H9 (cell line): ENCODE measurements at regions not wholly inside any gene's neighbourhood (a gene's known extent, or its start where the extent isn't known, plus 50 kb on each side); places are given as distances from the start of the nearest gene placed in this dataset.

Experiments used
- DNase-seq: peaks from one replicate; pipeline ENCODE4 v3.0.0-alpha.2; 2017
- H2AFZ ChIP-seq: one replicate; pipeline ENCODE4 v1.6.1; 2013; ENCODE audit warnings: mild to moderate bottlenecking, low read length, control low read depth, moderate library complexity
- H2AK5ac ChIP-seq: 2 replicates; pipeline ENCODE4 v1.6.1; 2013; ENCODE audit warnings: low read length, control low read depth, mixed read lengths; ENCODE audit not compliant: insufficient read length
- H2BK120ac ChIP-seq: one replicate; pipeline ENCODE4 v1.6.1; 2013; ENCODE audit warnings: low read depth, mild to moderate bottlenecking, low read length, control low read depth, inconsistent platforms; ENCODE audit not compliant: poor library complexity, severe bottlenecking
- H2BK12ac ChIP-seq: 2 replicates; pipeline ENCODE4 v1.6.1; 2013; ENCODE audit warnings: low read length, control low read depth, mixed read lengths, low read depth; ENCODE audit not compliant: insufficient read length
- H2BK15ac ChIP-seq: 2 replicates; pipeline ENCODE4 v1.6.1; 2013; ENCODE audit warnings: low read depth, low read length, control low read depth
- H2BK20ac ChIP-seq: one replicate; pipeline ENCODE4 v1.6.1; 2013; ENCODE audit warnings: low read depth, mild to moderate bottlenecking, low read length, control low read depth, inconsistent platforms; ENCODE audit not compliant: poor library complexity, severe bottlenecking
- H2BK5ac ChIP-seq: 2 replicates; pipeline ENCODE4 v1.6.1; 2013; ENCODE audit warnings: low read length, control low read depth, mixed read lengths; ENCODE audit not compliant: insufficient read length
- H3K14ac ChIP-seq: 2 replicates; pipeline ENCODE4 v1.6.1; 2013; ENCODE audit warnings: low read length, control low read depth; ENCODE audit not compliant: insufficient read depth
- H3K18ac ChIP-seq: 2 replicates; pipeline ENCODE4 v1.6.1; 2013; ENCODE audit warnings: low read depth, mild to moderate bottlenecking, mixed read lengths, low read length, control low read depth; ENCODE audit not compliant: insufficient read length
- H3K23ac ChIP-seq: 2 replicates; pipeline ENCODE4 v1.6.1; 2013; ENCODE audit warnings: low read length, control low read depth, mixed read lengths, low read depth; ENCODE audit not compliant: insufficient read length
- H3K23me2 ChIP-seq: 2 replicates; pipeline ENCODE4 v1.6.1; 2013; ENCODE audit warnings: low read depth, mild to moderate bottlenecking, mixed read lengths, low read length, control low read depth; ENCODE audit not compliant: insufficient read length, poor library complexity, severe bottlenecking
- H3K27ac ChIP-seq: 2 replicates; pipeline ENCODE4 v1.5.1; 2013; ENCODE audit warnings: low read length, control low read depth, mixed read lengths, low read depth; ENCODE audit not compliant: insufficient read length
- H3K27me3 ChIP-seq: 2 replicates; pipeline ENCODE4 v1.6.1; 2013; ENCODE audit warnings: low read length, control low read depth, inconsistent platforms; ENCODE audit not compliant: insufficient read depth
- H3K4ac ChIP-seq: 2 replicates; pipeline ENCODE4 v1.6.1; 2013; ENCODE audit warnings: low read depth, mild to moderate bottlenecking, control low read depth, inconsistent platforms, low read length, moderate library complexity
- H3K4me1 ChIP-seq: 2 replicates; pipeline ENCODE4 v1.6.1; 2013; ENCODE audit warnings: low read length, control low read depth, inconsistent platforms; ENCODE audit not compliant: insufficient read depth
- H3K4me2 ChIP-seq: 2 replicates; pipeline ENCODE4 v1.6.1; 2013; ENCODE audit warnings: low read length, control low read depth, mixed read lengths; ENCODE audit not compliant: insufficient read length, insufficient read depth
- H3K56ac ChIP-seq: 2 replicates; pipeline ENCODE4 v1.6.1; 2013; ENCODE audit warnings: low read depth, mild to moderate bottlenecking, mixed read lengths, low read length, control low read depth; ENCODE audit not compliant: insufficient read length
- H3K79me1 ChIP-seq: 2 replicates; pipeline ENCODE4 v1.6.1; 2013; ENCODE audit warnings: low read depth, mild to moderate bottlenecking, moderate library complexity, low read length, control low read depth, inconsistent platforms; ENCODE audit not compliant: insufficient read depth, poor library complexity, severe bottlenecking
- H3K79me2 ChIP-seq: 2 replicates; pipeline ENCODE4 v1.6.1; 2013; ENCODE audit warnings: low read length, control low read depth, inconsistent platforms; ENCODE audit not compliant: insufficient read depth
- H3K9ac ChIP-seq: 2 replicates; pipeline ENCODE4 v1.6.1; 2013; ENCODE audit warnings: low read length, control low read depth, mixed read lengths; ENCODE audit not compliant: insufficient read length; ENCODE audit errors: extremely low read depth
- H3K9me3 ChIP-seq: one replicate; pipeline ENCODE4 v1.6.1; 2013; ENCODE audit warnings: low read depth, low read length, inconsistent platforms; ENCODE audit not compliant: control insufficient read depth
- H3T11ph ChIP-seq: one replicate; pipeline ENCODE4 v1.6.1; 2013; ENCODE audit warnings: mild to moderate bottlenecking, low read length, control low read depth, inconsistent platforms
- H4K20me1 ChIP-seq: one replicate; pipeline ENCODE4 v1.6.1; 2013; ENCODE audit not compliant: control insufficient read depth, insufficient read length, insufficient read depth
- H4K5ac ChIP-seq: 2 replicates; pipeline ENCODE4 v1.6.1; 2013; ENCODE audit warnings: low read depth, mild to moderate bottlenecking, mixed read lengths, low read length, control low read depth; ENCODE audit not compliant: insufficient read length
- H4K8ac ChIP-seq: replicated peaks from 2 replicates; pipeline ENCODE4 v1.6.1; 2013; ENCODE audit warnings: low read length, control low read depth, mixed read lengths, low read depth; ENCODE audit not compliant: insufficient read length
- H4K91ac ChIP-seq: 2 replicates; pipeline ENCODE4 v1.6.1; 2013; ENCODE audit warnings: low read depth, mild to moderate bottlenecking, moderate library complexity, mixed read lengths, low read length, control low read depth; ENCODE audit not compliant: insufficient read length
- H3K27ac Mint-ChIP-seq, 3 experiments: 2 replicates in 2 of 3; 3 replicates in 1 of 3; pipeline ENCODE4 v1.8.0; 2020 to 2021; ENCODE audit warnings: mixed read lengths in 3 of 3, mild to moderate bottlenecking in 1 of 3, moderate library complexity in 1 of 3
- H3K27me3 Mint-ChIP-seq: 2 replicates; pipeline ENCODE4 v1.8.0; 2021; ENCODE audit warnings: low read depth, mild to moderate bottlenecking, moderate library complexity, mixed read lengths
- H3K36me3 Mint-ChIP-seq, 3 experiments: 2 replicates in 2 of 3; 3 replicates in 1 of 3; pipeline ENCODE4 v1.8.0; 2020 to 2021; ENCODE audit warnings: low read depth in 3 of 3, mixed read lengths in 3 of 3; ENCODE audit not compliant: insufficient read depth in 1 of 3
- H3K4me1 Mint-ChIP-seq, 2 experiments: 2 replicates each; pipeline ENCODE4 v1.8.0; 2020; ENCODE audit warnings: mixed read lengths in 2 of 2
- H3K4me3 Mint-ChIP-seq, 2 experiments: 2 replicates in 1 of 2; 3 replicates in 1 of 2; pipeline ENCODE4 v1.8.0; 2020 to 2021; ENCODE audit warnings: mild to moderate bottlenecking in 2 of 2, mixed read lengths in 2 of 2, moderate library complexity in 1 of 2
- H3K9me3 Mint-ChIP-seq, 2 experiments: 2 replicates in 1 of 2; 3 replicates in 1 of 2; pipeline ENCODE4 v1.8.0; 2020; ENCODE audit warnings: mild to moderate bottlenecking in 2 of 2, mixed read lengths in 2 of 2, moderate library complexity in 1 of 2
- WGBS: extraction: QIAGEN DNeasy Blood & Tissue Kit; methylation state at CpG from one replicate; pipeline ENCODE4 v1.1.7; 2013; ENCODE audit warnings: missing lambda C conversion rate, low lambda C conversion rate, mixed read lengths; ENCODE audit not compliant: insufficient read length; ENCODE audit errors: extremely low coverage; 5-methylcytosine and 5-hydroxymethylcytosine counted together
- TF ChIP-seq, protein P1 (sequence below): fragments of 200-600 bp; sonication (generic); conservative IDR thresholded peaks from 3 replicates; pipeline ENCODE4 v1.8.0; 2021; ENCODE audit warnings: antibody characterized with exemption, mild to moderate bottlenecking

DNA sequence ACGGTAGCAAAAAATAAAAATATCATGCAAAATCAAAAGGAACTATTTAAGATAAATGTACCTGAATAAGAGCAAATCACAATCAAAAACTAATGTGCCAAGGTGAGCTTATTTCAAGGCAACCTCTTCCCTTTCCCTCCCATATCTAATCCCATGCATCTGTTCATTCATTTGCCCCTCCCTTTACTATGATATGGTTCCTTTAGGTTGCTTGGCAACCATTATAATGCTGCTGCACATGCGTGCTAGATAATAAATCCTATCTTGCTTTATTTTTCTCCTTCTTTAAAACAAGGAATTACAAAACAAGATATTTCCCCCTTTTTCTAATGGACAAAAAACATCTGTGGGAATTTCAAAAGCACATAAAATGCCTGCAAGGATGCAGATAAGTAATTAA lies 318.2 kb upstream of the POU3F2 start:
- no peak overlapping the region for H2BK120ac ChIP-seq
- no CpG with 5 or more reads among the region's 2 CpGs for WGBS
- H3K14ac ChIP-seq = no peak overlapping the region
- no peaks in the 10 kb centered on the region for H3K9me3 ChIP-seq
- no peak overlapping the region for H4K5ac ChIP-seq
- no peak overlapping the region for H4K91ac ChIP-seq
- no peaks in the 10 kb centered on the region for H3K23me2 ChIP-seq
- Mint-ChIP-seq H3K4me3 (no peak overlapping the region), H3K36me3 (peaks cover 0 to 4% (median 3%) of the 10 kb centered on the region in 3 experiments; a peak in 5 of 7 replicates), H3K27ac (no peak overlapping the region), H3K4me1 (peaks cover 2 to 8% of the 10 kb centered on the region in 2 experiments; a peak in 3 of 4 replicates), H3K27me3 (no peaks in the 10 kb centered on the region; the same call in 1 of the 2 replicates), H3K9me3 (peaks cover 5% of the 10 kb centered on the region in 2 experiments)
- H3K56ac ChIP-seq = no peak overlapping the region
- no peak overlapping the region for H4K8ac ChIP-seq
- no peaks in the 10 kb centered on the region for H3K79me2 ChIP-seq
- no peak overlapping the region for H3K9ac ChIP-seq
- no peak overlapping the region for H3K4ac ChIP-seq
- no peak overlapping the region for H3K27ac ChIP-seq
- H3T11ph ChIP-seq = no peak overlapping the region
- no peak overlapping the region for H2BK5ac ChIP-seq
- no peaks in the 10 kb centered on the region for H4K20me1 ChIP-seq
- no peak overlapping the region for H3K4me2 ChIP-seq
- no peak overlapping the region for H2BK15ac ChIP-seq
- H3K18ac ChIP-seq = no peak overlapping the region
- H2AK5ac ChIP-seq = no peak overlapping the region
- H2BK20ac ChIP-seq = no peak overlapping the region
- H3K4me1 ChIP-seq = no peaks in the 10 kb centered on the region
- no peak overlapping the region for H3K23ac ChIP-seq
- H2BK12ac ChIP-seq = no peak overlapping the region
- H3K79me1 ChIP-seq = no peaks in the 10 kb centered on the region
- H2AFZ ChIP-seq = no peak overlapping the region
- H3K27me3 ChIP-seq = no peaks in the 10 kb centered on the region
- no peak for DNase-seq
- TF ChIP-seq, protein P1, sequence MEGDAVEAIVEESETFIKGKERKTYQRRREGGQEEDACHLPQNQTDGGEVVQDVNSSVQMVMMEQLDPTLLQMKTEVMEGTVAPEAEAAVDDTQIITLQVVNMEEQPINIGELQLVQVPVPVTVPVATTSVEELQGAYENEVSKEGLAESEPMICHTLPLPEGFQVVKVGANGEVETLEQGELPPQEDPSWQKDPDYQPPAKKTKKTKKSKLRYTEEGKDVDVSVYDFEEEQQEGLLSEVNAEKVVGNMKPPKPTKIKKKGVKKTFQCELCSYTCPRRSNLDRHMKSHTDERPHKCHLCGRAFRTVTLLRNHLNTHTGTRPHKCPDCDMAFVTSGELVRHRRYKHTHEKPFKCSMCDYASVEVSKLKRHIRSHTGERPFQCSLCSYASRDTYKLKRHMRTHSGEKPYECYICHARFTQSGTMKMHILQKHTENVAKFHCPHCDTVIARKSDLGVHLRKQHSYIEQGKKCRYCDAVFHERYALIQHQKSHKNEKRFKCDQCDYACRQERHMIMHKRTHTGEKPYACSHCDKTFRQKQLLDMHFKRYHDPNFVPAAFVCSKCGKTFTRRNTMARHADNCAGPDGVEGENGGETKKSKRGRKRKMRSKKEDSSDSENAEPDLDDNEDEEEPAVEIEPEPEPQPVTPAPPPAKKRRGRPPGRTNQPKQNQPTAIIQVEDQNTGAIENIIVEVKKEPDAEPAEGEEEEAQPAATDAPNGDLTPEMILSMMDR = no peak
